Left lung (tissue), 4 donors: ENCODE measurements at regions not wholly inside any gene's neighbourhood (a gene's known extent, or its start where the extent isn't known, plus 50 kb on each side); places are given as distances from the start of the nearest gene placed in this dataset.
A peak's percentile ranks its signal among the peaks of the same experiment; 100 is the strongest.

Source experiments
- ATAC-seq: fragments of 200-7000 bp; cut with Tn5 transposase; one replicate; pipeline ENCODE4 v1.9.1; 2020; ENCODE audit warnings: moderate library complexity
- DNase-seq, 4 donors: peaks; one replicate each; pipeline ENCODE4 v3.0.0-alpha.2; 2013 to 2020
- H3K27ac ChIP-seq, 2 donors: fragments of 200-600 bp; sonication (generic) in 1 of 2; one replicate each; pipeline versions ENCODE4 v1.5.0 to v1.8.0; 2020 to 2021
- H3K27me3 ChIP-seq, 2 donors: fragments of 200-600 bp; sonication (generic) in 1 of 2; one replicate each; pipeline versions ENCODE4 v1.5.0 to v1.8.0; 2020 to 2021
- H3K36me3 ChIP-seq, 2 donors: fragments of 200-600 bp; sonication (generic) in 1 of 2; one replicate each; pipeline versions ENCODE4 v1.5.0 to v1.8.0; 2020 to 2021
- H3K4me1 ChIP-seq, 2 donors: fragments of 200-600 bp; one replicate each; pipeline ENCODE4 v1.8.0; 2021
- H3K4me3 ChIP-seq, 2 donors: fragments of 200-600 bp; sonication (generic) in 1 of 2; one replicate each; pipeline versions ENCODE4 v1.5.0 to v1.8.0; 2020 to 2021; ENCODE audit warnings: mild to moderate bottlenecking in 1 of 2
- H3K9me3 ChIP-seq, 2 donors: fragments of 200-600 bp; sonication (generic) in 1 of 2; one replicate each; pipeline versions ENCODE4 v1.5.0 to v1.8.0; 2020 to 2021
- CTCF ChIP-seq, 2 donors: fragments of 200-600 bp; sonication (generic) in 1 of 2; IDR thresholded peaks; one replicate each; pipeline versions ENCODE4 v1.5.0 to v1.8.0; 2021; ENCODE audit warnings: antibody characterized with exemption in 2 of 2
- intact Hi-C, 2 donors: fragments of 100-400 bp; cut with DNase I; formaldehyde crosslinking; loops; one replicate each; pipeline versions ENCODE4 v1.11.2 to v1.14.2; 2022
- donor health status: DM: no; HTN: yes; CAD: no.
- donor health status: DM: no; HTN: no; CAD: no.

- Histone ChIP-seq H3K36me3 (no peaks in the 10 kb centered on the region), H3K4me1 (no peaks in the 10 kb centered on the region), H3K27me3 (no peaks in the 10 kb centered on the region), H3K9me3 (no peaks in the 10 kb centered on the region), H3K27ac (no peak overlapping the region), H3K4me3 (no peak overlapping the region)
- ATAC-seq: no peak
- TF ChIP-seq CTCF (IDR thresholded peaks at IDR 0.05): no peak
- intact Hi-C loops: no loop called here
- DNase-seq: no peak
Observed at GRCh38 chr12:29035112-29035511, 114.0 kb upstream of the FAR2 start.

DNA sequence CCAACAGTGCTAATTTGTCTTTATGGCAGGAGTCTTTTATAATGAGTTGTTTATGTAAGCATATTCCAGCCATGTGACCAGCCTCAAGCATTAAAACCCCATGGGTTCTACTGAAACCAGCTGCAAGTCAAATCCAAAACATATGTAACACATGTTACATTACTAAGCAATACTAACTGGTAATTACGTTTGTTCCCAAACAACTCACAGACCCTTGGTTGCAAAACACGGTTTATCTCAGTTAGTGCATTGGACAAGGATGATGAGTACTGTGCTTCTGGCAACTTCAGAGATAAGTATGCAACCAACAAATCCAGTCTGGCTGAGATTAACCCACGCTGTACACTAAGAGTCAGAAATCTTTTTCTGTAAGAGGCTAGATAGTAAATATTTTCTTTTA, 110.1 kb upstream of the FAR2 start:
- peak; percentile 22 for ATAC-seq
- Histone ChIP-seq H3K9me3 (no peaks in the 10 kb centered on the region), H3K4me3 (no peak overlapping the region), H3K27me3 (no peaks in the 10 kb centered on the region), H3K36me3 (no peaks in the 10 kb centered on the region), H3K4me1 (no peaks in the 10 kb centered on the region), H3K27ac (no peak overlapping the region)
- TF ChIP-seq CTCF (IDR thresholded peaks at IDR 0.05): no peak
- DNase-seq: peak in 2 of 4 donors; percentile 24 to 49
- intact Hi-C loops: no loop called here

DNA sequence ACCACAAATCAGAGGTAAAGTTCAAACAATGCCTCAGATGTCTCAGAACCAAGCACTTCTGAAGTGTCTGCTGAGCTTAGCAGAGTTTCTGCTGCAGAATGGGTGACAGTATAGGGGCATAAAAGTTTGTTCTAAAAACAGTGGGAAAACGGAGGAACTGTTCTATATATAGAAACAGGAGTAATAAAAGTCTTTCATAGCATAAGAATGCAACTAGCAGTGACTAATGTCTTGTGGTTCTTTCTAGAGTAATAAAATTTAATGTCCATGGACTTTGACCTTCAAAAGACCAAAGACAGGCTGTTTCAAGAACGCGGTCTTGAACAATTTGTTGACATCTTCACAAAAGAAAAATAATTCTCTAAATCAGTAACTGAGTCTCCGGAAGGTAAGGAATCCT, 107.5 kb upstream of the FAR2 start:
- Histone ChIP-seq H3K27ac (no peak overlapping the region), H3K36me3 (no peaks in the 10 kb centered on the region), H3K27me3 (no peaks in the 10 kb centered on the region), H3K4me3 (no peak overlapping the region), H3K9me3 (no peaks in the 10 kb centered on the region), H3K4me1 (no peaks in the 10 kb centered on the region)
- ATAC-seq (no peak), DNase-seq (no peak)
- TF ChIP-seq CTCF (IDR thresholded peaks at IDR 0.05): no peak
- intact Hi-C loops: no loop called here

DNA sequence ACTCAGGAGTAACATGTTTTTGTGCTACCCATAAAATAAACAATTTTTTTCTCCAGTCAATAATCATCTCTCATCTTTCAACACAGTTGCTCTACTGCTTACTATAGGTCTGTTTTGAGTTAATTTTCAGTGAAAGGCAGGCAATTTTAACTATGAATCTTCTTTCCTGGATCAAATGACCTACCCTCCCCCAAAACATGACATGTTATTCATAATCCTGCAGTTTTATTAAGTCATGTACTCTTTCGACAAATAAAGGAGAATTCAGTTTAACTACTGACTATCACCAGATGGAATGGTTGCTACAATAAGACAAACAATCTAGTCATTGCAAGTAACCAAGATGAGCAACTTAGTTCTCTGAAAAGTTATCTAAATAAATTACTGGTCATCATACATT, 106.0 kb upstream of the FAR2 start:
- Histone ChIP-seq H3K27me3 (no peaks in the 10 kb centered on the region), H3K9me3 (no peaks in the 10 kb centered on the region), H3K27ac (no peak overlapping the region), H3K36me3 (no peaks in the 10 kb centered on the region), H3K4me3 (no peak overlapping the region), H3K4me1 (no peaks in the 10 kb centered on the region)
- TF ChIP-seq CTCF (IDR thresholded peaks at IDR 0.05): no peak
- ATAC-seq (no peak), DNase-seq (no peak)
- intact Hi-C loops: no loop called here

DNA sequence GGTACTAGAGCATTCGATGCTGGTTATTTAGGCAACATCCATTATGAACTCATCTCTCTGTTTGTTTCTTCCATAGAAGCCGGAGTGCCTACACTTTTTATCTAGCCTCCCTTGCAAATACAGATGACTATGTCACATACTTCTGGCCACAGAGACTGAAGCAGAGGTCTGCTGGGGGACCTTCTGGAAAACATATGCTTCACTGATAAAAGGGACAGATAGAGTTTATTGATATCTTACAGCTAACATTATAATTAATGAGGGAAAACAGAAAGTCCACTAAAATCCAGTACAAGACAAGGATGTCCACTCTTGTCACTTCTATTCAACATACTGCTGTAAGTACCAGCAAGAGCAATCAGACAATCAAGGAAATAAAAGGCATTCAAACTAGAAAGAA, 104.3 kb upstream of the FAR2 start:
- DNase-seq (no peak), ATAC-seq (no peak)
- no peak overlapping the region for H3K4me3 ChIP-seq
- no peaks in the 10 kb centered on the region for H3K4me1 ChIP-seq
- no peaks in the 10 kb centered on the region for H3K36me3 ChIP-seq
- no peak for TF ChIP-seq CTCF (IDR thresholded peaks at IDR 0.05)
- H3K27me3 ChIP-seq: no peaks in the 10 kb centered on the region
- intact Hi-C loops: no loop called here
- H3K27ac ChIP-seq: no peak overlapping the region
- H3K9me3 ChIP-seq: no peaks in the 10 kb centered on the region
